PC-3 (cell line): ENCODE measurements at regions not wholly inside any gene's neighbourhood (a gene's known extent, or its start where the extent isn't known, plus 50 kb on each side); places are given as distances from the start of the nearest gene placed in this dataset.

Experiments
- EZH2 ChIP-seq: fragments of 300-600 bp; sonication (generic); IDR thresholded peaks from one replicate; pipeline ENCODE4 v1.6.1; 2017; ENCODE audit warnings: antibody characterized with exemption, mild to moderate bottlenecking, low read length; ENCODE audit not compliant: unreplicated experiment
- TF ChIP-seq, protein P1 (sequence below): fragments of 300-600 bp; sonication (generic); conservative IDR thresholded peaks from 2 replicates; pipeline ENCODE4 v1.5.1; 2017; ENCODE audit warnings: antibody characterized with exemption, low read depth, mild to moderate bottlenecking, low read length

DNA sequence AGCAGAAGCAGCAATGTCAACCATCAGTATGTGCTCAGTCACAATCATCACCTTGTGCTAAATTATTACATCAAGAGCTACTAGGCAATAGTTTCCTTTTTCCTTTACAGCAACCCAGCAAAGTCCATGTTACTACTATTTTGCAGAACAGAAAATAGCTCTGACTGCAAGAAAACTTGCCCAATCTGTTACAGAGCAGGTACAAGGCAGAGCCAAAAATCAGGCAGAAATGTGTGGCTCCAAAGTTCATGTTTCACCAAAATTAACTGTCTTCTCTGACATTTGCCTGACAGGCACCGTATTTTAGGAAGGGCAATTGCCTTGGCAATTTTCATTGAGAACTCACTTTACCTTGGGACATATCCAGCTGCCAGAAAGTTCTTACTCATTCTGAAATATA, 177.6 kb upstream of the TMTC4 start:
- TF ChIP-seq, protein P1, sequence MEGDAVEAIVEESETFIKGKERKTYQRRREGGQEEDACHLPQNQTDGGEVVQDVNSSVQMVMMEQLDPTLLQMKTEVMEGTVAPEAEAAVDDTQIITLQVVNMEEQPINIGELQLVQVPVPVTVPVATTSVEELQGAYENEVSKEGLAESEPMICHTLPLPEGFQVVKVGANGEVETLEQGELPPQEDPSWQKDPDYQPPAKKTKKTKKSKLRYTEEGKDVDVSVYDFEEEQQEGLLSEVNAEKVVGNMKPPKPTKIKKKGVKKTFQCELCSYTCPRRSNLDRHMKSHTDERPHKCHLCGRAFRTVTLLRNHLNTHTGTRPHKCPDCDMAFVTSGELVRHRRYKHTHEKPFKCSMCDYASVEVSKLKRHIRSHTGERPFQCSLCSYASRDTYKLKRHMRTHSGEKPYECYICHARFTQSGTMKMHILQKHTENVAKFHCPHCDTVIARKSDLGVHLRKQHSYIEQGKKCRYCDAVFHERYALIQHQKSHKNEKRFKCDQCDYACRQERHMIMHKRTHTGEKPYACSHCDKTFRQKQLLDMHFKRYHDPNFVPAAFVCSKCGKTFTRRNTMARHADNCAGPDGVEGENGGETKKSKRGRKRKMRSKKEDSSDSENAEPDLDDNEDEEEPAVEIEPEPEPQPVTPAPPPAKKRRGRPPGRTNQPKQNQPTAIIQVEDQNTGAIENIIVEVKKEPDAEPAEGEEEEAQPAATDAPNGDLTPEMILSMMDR: no peak
- TF ChIP-seq EZH2: no peak
